ENCODE measurements at regions not wholly inside any gene's neighbourhood (a gene's known extent, or its start where the extent isn't known, plus 50 kb on each side); places are given as distances from the start of the nearest gene placed in this dataset.

DNA sequence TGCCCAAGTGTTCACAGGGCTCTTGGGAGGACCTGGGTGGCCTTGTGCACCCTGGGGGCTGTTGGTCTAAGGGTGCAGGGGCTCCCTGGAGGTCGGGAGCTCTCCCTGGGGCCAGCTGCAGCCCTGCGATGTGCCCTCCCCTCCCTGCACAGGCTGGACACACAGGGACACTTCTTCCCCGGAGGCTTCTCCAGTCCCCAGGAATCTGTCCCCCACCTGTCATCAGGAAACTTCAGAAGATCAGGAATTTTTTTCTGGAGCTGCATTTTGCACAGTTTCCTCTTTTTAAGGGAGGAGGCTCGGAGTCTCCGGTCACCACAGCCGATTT is 66.9 kb upstream of the BHLHE23 start:
- H3K4me1 ChIP-seq (ENCODE audit: insufficient read depth, insufficient read length) = peaks cover 2% of the 10 kb centered on the region
- no peaks in the 10 kb centered on the region for H3K36me3 ChIP-seq (ENCODE audit: insufficient read depth, insufficient read length, low read length)
- peaks cover 80% of the 10 kb centered on the region for H3K27me3 ChIP-seq (ENCODE audit: insufficient read depth, insufficient read length)
- peaks cover 35% of the 10 kb centered on the region for H3K9me3 ChIP-seq (ENCODE audit: insufficient read depth, low read length)
- no peak for DNase-seq (ENCODE audit: low read depth, low spot score)
- H3K9ac ChIP-seq (ENCODE audit: insufficient read length, low read depth) = no peak overlapping the region
- TF ChIP-seq SUZ12 (IDR thresholded peaks at IDR 0.05; ENCODE audit: extremely low read depth, insufficient read depth, insufficient read length) (no peak), YY1 (IDR thresholded peaks at IDR 0.05; ENCODE audit: insufficient read depth, insufficient read length) (no peak), ZNF274 (IDR thresholded peaks at IDR 0.05; ENCODE audit: low read depth, low read length) (no peak)
- H3K4me3 ChIP-seq (ENCODE audit: insufficient read length, low read depth) = no peak overlapping the region

DNA sequence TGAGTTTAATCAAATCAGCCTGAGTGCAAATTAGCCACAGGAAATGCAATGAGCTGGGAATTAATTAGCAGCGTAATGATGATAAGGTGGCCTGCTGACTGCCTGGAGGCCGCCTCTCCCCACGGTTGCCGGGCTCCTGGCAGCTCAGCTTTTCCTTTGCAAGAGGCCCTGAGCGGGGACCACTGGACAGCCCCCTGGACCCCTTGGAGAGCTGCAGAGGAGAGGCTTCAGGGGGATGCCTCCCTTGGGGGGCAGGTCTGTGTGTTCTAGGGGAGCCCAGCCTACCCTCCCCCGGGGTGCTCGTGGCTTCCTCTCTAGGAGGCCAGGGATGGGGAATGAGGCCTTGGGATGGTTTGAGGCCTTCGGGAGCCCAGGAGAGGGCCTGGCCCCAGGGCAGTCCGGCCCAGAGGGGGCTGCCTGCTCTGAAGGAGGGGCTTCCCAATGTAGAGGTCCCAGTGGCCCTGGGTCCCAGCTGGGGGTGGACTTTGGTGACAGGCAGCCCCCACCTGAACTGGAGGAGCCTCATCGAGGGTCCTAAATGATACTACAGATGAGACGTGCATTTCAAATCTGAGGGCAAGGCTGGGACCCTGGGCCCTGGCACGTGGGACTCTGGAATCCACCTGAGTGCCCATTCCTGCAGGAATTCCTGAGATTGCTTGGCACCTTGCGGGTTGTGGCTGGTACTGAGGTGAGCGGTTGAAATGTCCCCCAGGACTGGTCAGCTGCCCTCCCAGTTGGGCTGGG is 66.4 kb upstream of the BHLHE23 start:
- DNase-seq (ENCODE audit: low read depth, low spot score) = no peak
- Histone ChIP-seq H3K9ac (ENCODE audit: insufficient read length, low read depth) (no peak overlapping the region), H3K36me3 (ENCODE audit: insufficient read depth, insufficient read length, low read length) (no peaks in the 10 kb centered on the region), H3K4me3 (ENCODE audit: insufficient read length, low read depth) (no peak overlapping the region), H3K4me1 (ENCODE audit: insufficient read depth, insufficient read length) (peaks cover 2% of the 10 kb centered on the region), H3K9me3 (ENCODE audit: insufficient read depth, low read length) (peaks cover 29% of the 10 kb centered on the region), H3K27me3 (ENCODE audit: insufficient read depth, insufficient read length) (peaks cover 75% of the 10 kb centered on the region)
- TF ChIP-seq YY1 (IDR thresholded peaks at IDR 0.05; ENCODE audit: insufficient read depth, insufficient read length) (no peak), ZNF274 (IDR thresholded peaks at IDR 0.05; ENCODE audit: low read depth, low read length) (no peak), SUZ12 (IDR thresholded peaks at IDR 0.05; ENCODE audit: extremely low read depth, insufficient read depth, insufficient read length) (no peak)

GRCh38 chr20:63072231-63072791 is 65.5 kb upstream of the BHLHE23 start:
- TF ChIP-seq SUZ12 (IDR thresholded peaks at IDR 0.05; ENCODE audit: extremely low read depth, insufficient read depth, insufficient read length) = no peak
- no peak for TF ChIP-seq ZNF274 (IDR thresholded peaks at IDR 0.05; ENCODE audit: low read depth, low read length)
- TF ChIP-seq YY1 (IDR thresholded peaks at IDR 0.05; ENCODE audit: insufficient read depth, insufficient read length) = no peak
- Histone ChIP-seq H3K4me1 (ENCODE audit: insufficient read depth, insufficient read length) (peaks cover 5% of the 10 kb centered on the region), H3K9ac (ENCODE audit: insufficient read length, low read depth) (no peak overlapping the region), H3K9me3 (ENCODE audit: insufficient read depth, low read length) (peaks cover 21% of the 10 kb centered on the region), H3K36me3 (ENCODE audit: insufficient read depth, insufficient read length, low read length) (no peaks in the 10 kb centered on the region), H3K27me3 (ENCODE audit: insufficient read depth, insufficient read length) (peaks cover 67% of the 10 kb centered on the region), H3K4me3 (ENCODE audit: insufficient read length, low read depth) (peak overlapping the region; percentile 8)
- no peak for DNase-seq (ENCODE audit: low read depth, low spot score)

- peaks cover 61% of the 10 kb centered on the region for H3K27me3 ChIP-seq (ENCODE audit: insufficient read depth, insufficient read length)
- peak; percentile 46 for DNase-seq (ENCODE audit: low read depth, low spot score)
- H3K36me3 ChIP-seq (ENCODE audit: insufficient read depth, insufficient read length, low read length) = no peaks in the 10 kb centered on the region
- H3K9me3 ChIP-seq (ENCODE audit: insufficient read depth, low read length) = peaks cover 14% of the 10 kb centered on the region
- no peak overlapping the region for H3K9ac ChIP-seq (ENCODE audit: insufficient read length, low read depth)
- H3K4me1 ChIP-seq (ENCODE audit: insufficient read depth, insufficient read length) = peaks cover 5% of the 10 kb centered on the region
- TF ChIP-seq YY1 (IDR thresholded peaks at IDR 0.05; ENCODE audit: insufficient read depth, insufficient read length) = no peak
- no peak for TF ChIP-seq SUZ12 (IDR thresholded peaks at IDR 0.05; ENCODE audit: extremely low read depth, insufficient read depth, insufficient read length)
- TF ChIP-seq ZNF274 (IDR thresholded peaks at IDR 0.05; ENCODE audit: low read depth, low read length) = no peak
- no peak overlapping the region for H3K4me3 ChIP-seq (ENCODE audit: insufficient read length, low read depth)
These were observed 64.9 kb upstream of the BHLHE23 start for GRCh38 chr20:63071541-63072181.

GRCh38 chr20:63070771-63071540 is 64.2 kb upstream of the BHLHE23 start:
- TF ChIP-seq SUZ12 (IDR thresholded peaks at IDR 0.05; ENCODE audit: extremely low read depth, insufficient read depth, insufficient read length) (no peak), YY1 (IDR thresholded peaks at IDR 0.05; ENCODE audit: insufficient read depth, insufficient read length) (no peak)
- Histone ChIP-seq H3K4me1 (ENCODE audit: insufficient read depth, insufficient read length) (peaks cover 5% of the 10 kb centered on the region), H3K36me3 (ENCODE audit: insufficient read depth, insufficient read length, low read length) (no peaks in the 10 kb centered on the region), H3K4me3 (ENCODE audit: insufficient read length, low read depth) (no peak overlapping the region), H3K27me3 (ENCODE audit: insufficient read depth, insufficient read length) (peaks cover 54% of the 10 kb centered on the region), H3K9me3 (ENCODE audit: insufficient read depth, low read length) (peaks cover 11% of the 10 kb centered on the region; the same call in 1 of the 2 replicates), H3K9ac (ENCODE audit: insufficient read length, low read depth) (no peak overlapping the region)
- no peak for DNase-seq (ENCODE audit: low read depth, low spot score)

- Histone ChIP-seq H3K36me3 (ENCODE audit: insufficient read depth, insufficient read length, low read length) (no peaks in the 10 kb centered on the region), H3K4me3 (ENCODE audit: insufficient read length, low read depth) (no peak overlapping the region)
These were observed 63.5 kb upstream of the BHLHE23 start for GRCh38 chr20:63070301-63070625.

More at GRCh38 chr20:63070301-63070625, 63.5 kb upstream of the BHLHE23 start:
- Histone ChIP-seq H3K27me3 (ENCODE audit: insufficient read depth, insufficient read length) (peaks cover 49% of the 10 kb centered on the region), H3K4me1 (ENCODE audit: insufficient read depth, insufficient read length) (peaks cover 7% of the 10 kb centered on the region), H3K9ac (ENCODE audit: insufficient read length, low read depth) (no peak overlapping the region), H3K9me3 (ENCODE audit: insufficient read depth, low read length) (peaks cover 8% of the 10 kb centered on the region; the same call in 1 of the 2 replicates)
- no peak for DNase-seq (ENCODE audit: low read depth, low spot score)
- TF ChIP-seq ZNF274 (IDR thresholded peaks at IDR 0.05; ENCODE audit: low read depth, low read length) = no peak
- TF ChIP-seq SUZ12 (IDR thresholded peaks at IDR 0.05; ENCODE audit: extremely low read depth, insufficient read depth, insufficient read length) = no peak

All from NT2/D1 (cell line).